H9 (cell line): ENCODE measurements at regions not wholly inside any gene's neighbourhood (a gene's known extent, or its start where the extent isn't known, plus 50 kb on each side); places are given as distances from the start of the nearest gene placed in this dataset.

ENCODE experiments used
- DNase-seq: peaks from one replicate; pipeline ENCODE4 v3.0.0-alpha.2; 2017
- H2AFZ ChIP-seq: one replicate; pipeline ENCODE4 v1.6.1; 2013; ENCODE audit warnings: mild to moderate bottlenecking, low read length, control low read depth, moderate library complexity
- H2AK5ac ChIP-seq: 2 replicates; pipeline ENCODE4 v1.6.1; 2013; ENCODE audit warnings: low read length, control low read depth, mixed read lengths; ENCODE audit not compliant: insufficient read length
- H2BK120ac ChIP-seq: one replicate; pipeline ENCODE4 v1.6.1; 2013; ENCODE audit warnings: low read depth, mild to moderate bottlenecking, low read length, control low read depth, inconsistent platforms; ENCODE audit not compliant: poor library complexity, severe bottlenecking
- H2BK12ac ChIP-seq: 2 replicates; pipeline ENCODE4 v1.6.1; 2013; ENCODE audit warnings: low read length, control low read depth, mixed read lengths, low read depth; ENCODE audit not compliant: insufficient read length
- H2BK15ac ChIP-seq: 2 replicates; pipeline ENCODE4 v1.6.1; 2013; ENCODE audit warnings: low read depth, low read length, control low read depth
- H2BK20ac ChIP-seq: one replicate; pipeline ENCODE4 v1.6.1; 2013; ENCODE audit warnings: low read depth, mild to moderate bottlenecking, low read length, control low read depth, inconsistent platforms; ENCODE audit not compliant: poor library complexity, severe bottlenecking
- H2BK5ac ChIP-seq: 2 replicates; pipeline ENCODE4 v1.6.1; 2013; ENCODE audit warnings: low read length, control low read depth, mixed read lengths; ENCODE audit not compliant: insufficient read length
- H3K14ac ChIP-seq: 2 replicates; pipeline ENCODE4 v1.6.1; 2013; ENCODE audit warnings: low read length, control low read depth; ENCODE audit not compliant: insufficient read depth
- H3K18ac ChIP-seq: 2 replicates; pipeline ENCODE4 v1.6.1; 2013; ENCODE audit warnings: low read depth, mild to moderate bottlenecking, mixed read lengths, low read length, control low read depth; ENCODE audit not compliant: insufficient read length
- H3K23ac ChIP-seq: 2 replicates; pipeline ENCODE4 v1.6.1; 2013; ENCODE audit warnings: low read length, control low read depth, mixed read lengths, low read depth; ENCODE audit not compliant: insufficient read length
- H3K23me2 ChIP-seq: 2 replicates; pipeline ENCODE4 v1.6.1; 2013; ENCODE audit warnings: low read depth, mild to moderate bottlenecking, mixed read lengths, low read length, control low read depth; ENCODE audit not compliant: insufficient read length, poor library complexity, severe bottlenecking
- H3K27ac ChIP-seq: 2 replicates; pipeline ENCODE4 v1.5.1; 2013; ENCODE audit warnings: low read length, control low read depth, mixed read lengths, low read depth; ENCODE audit not compliant: insufficient read length
- H3K27me3 ChIP-seq: 2 replicates; pipeline ENCODE4 v1.6.1; 2013; ENCODE audit warnings: low read length, control low read depth, inconsistent platforms; ENCODE audit not compliant: insufficient read depth
- H3K4ac ChIP-seq: 2 replicates; pipeline ENCODE4 v1.6.1; 2013; ENCODE audit warnings: low read depth, mild to moderate bottlenecking, control low read depth, inconsistent platforms, low read length, moderate library complexity
- H3K4me1 ChIP-seq: 2 replicates; pipeline ENCODE4 v1.6.1; 2013; ENCODE audit warnings: low read length, control low read depth, inconsistent platforms; ENCODE audit not compliant: insufficient read depth
- H3K4me2 ChIP-seq: 2 replicates; pipeline ENCODE4 v1.6.1; 2013; ENCODE audit warnings: low read length, control low read depth, mixed read lengths; ENCODE audit not compliant: insufficient read length, insufficient read depth
- H3K56ac ChIP-seq: 2 replicates; pipeline ENCODE4 v1.6.1; 2013; ENCODE audit warnings: low read depth, mild to moderate bottlenecking, mixed read lengths, low read length, control low read depth; ENCODE audit not compliant: insufficient read length
- H3K79me1 ChIP-seq: 2 replicates; pipeline ENCODE4 v1.6.1; 2013; ENCODE audit warnings: low read depth, mild to moderate bottlenecking, moderate library complexity, low read length, control low read depth, inconsistent platforms; ENCODE audit not compliant: insufficient read depth, poor library complexity, severe bottlenecking
- H3K79me2 ChIP-seq: 2 replicates; pipeline ENCODE4 v1.6.1; 2013; ENCODE audit warnings: low read length, control low read depth, inconsistent platforms; ENCODE audit not compliant: insufficient read depth
- H3K9ac ChIP-seq: 2 replicates; pipeline ENCODE4 v1.6.1; 2013; ENCODE audit warnings: low read length, control low read depth, mixed read lengths; ENCODE audit not compliant: insufficient read length; ENCODE audit errors: extremely low read depth
- H3K9me3 ChIP-seq: one replicate; pipeline ENCODE4 v1.6.1; 2013; ENCODE audit warnings: low read depth, low read length, inconsistent platforms; ENCODE audit not compliant: control insufficient read depth
- H3T11ph ChIP-seq: one replicate; pipeline ENCODE4 v1.6.1; 2013; ENCODE audit warnings: mild to moderate bottlenecking, low read length, control low read depth, inconsistent platforms
- H4K20me1 ChIP-seq: one replicate; pipeline ENCODE4 v1.6.1; 2013; ENCODE audit not compliant: control insufficient read depth, insufficient read length, insufficient read depth
- H4K5ac ChIP-seq: 2 replicates; pipeline ENCODE4 v1.6.1; 2013; ENCODE audit warnings: low read depth, mild to moderate bottlenecking, mixed read lengths, low read length, control low read depth; ENCODE audit not compliant: insufficient read length
- H4K8ac ChIP-seq: replicated peaks from 2 replicates; pipeline ENCODE4 v1.6.1; 2013; ENCODE audit warnings: low read length, control low read depth, mixed read lengths, low read depth; ENCODE audit not compliant: insufficient read length
- H4K91ac ChIP-seq: 2 replicates; pipeline ENCODE4 v1.6.1; 2013; ENCODE audit warnings: low read depth, mild to moderate bottlenecking, moderate library complexity, mixed read lengths, low read length, control low read depth; ENCODE audit not compliant: insufficient read length
- H3K27ac Mint-ChIP-seq, 3 experiments: 2 replicates in 2 of 3; 3 replicates in 1 of 3; pipeline ENCODE4 v1.8.0; 2020 to 2021; ENCODE audit warnings: mixed read lengths in 3 of 3, mild to moderate bottlenecking in 1 of 3, moderate library complexity in 1 of 3
- H3K27me3 Mint-ChIP-seq: 2 replicates; pipeline ENCODE4 v1.8.0; 2021; ENCODE audit warnings: low read depth, mild to moderate bottlenecking, moderate library complexity, mixed read lengths
- H3K36me3 Mint-ChIP-seq, 3 experiments: 2 replicates in 2 of 3; 3 replicates in 1 of 3; pipeline ENCODE4 v1.8.0; 2020 to 2021; ENCODE audit warnings: low read depth in 3 of 3, mixed read lengths in 3 of 3; ENCODE audit not compliant: insufficient read depth in 1 of 3
- H3K4me1 Mint-ChIP-seq, 2 experiments: 2 replicates each; pipeline ENCODE4 v1.8.0; 2020; ENCODE audit warnings: mixed read lengths in 2 of 2
- H3K4me3 Mint-ChIP-seq, 2 experiments: 2 replicates in 1 of 2; 3 replicates in 1 of 2; pipeline ENCODE4 v1.8.0; 2020 to 2021; ENCODE audit warnings: mild to moderate bottlenecking in 2 of 2, mixed read lengths in 2 of 2, moderate library complexity in 1 of 2
- H3K9me3 Mint-ChIP-seq, 2 experiments: 2 replicates in 1 of 2; 3 replicates in 1 of 2; pipeline ENCODE4 v1.8.0; 2020; ENCODE audit warnings: mild to moderate bottlenecking in 2 of 2, mixed read lengths in 2 of 2, moderate library complexity in 1 of 2
- CTCF ChIP-seq: fragments of 200-600 bp; sonication (generic); conservative IDR thresholded peaks from 3 replicates; pipeline ENCODE4 v1.8.0; 2021; ENCODE audit warnings: antibody characterized with exemption, mild to moderate bottlenecking
- WGBS: extraction: QIAGEN DNeasy Blood & Tissue Kit; methylation state at CpG from one replicate; pipeline ENCODE4 v1.1.7; 2013; ENCODE audit warnings: missing lambda C conversion rate, low lambda C conversion rate, mixed read lengths; ENCODE audit not compliant: insufficient read length; ENCODE audit errors: extremely low coverage; 5-methylcytosine and 5-hydroxymethylcytosine counted together

- Histone ChIP-seq H2BK15ac (no peak overlapping the region), H3K79me1 (no peaks in the 10 kb centered on the region), H2BK120ac (no peak overlapping the region), H4K91ac (no peak overlapping the region), H3K14ac (no peak overlapping the region), H3K9me3 (no peaks in the 10 kb centered on the region), H2BK12ac (no peak overlapping the region), H4K20me1 (no peaks in the 10 kb centered on the region), H2BK5ac (no peak overlapping the region), H3K9ac (no peak overlapping the region), H2AK5ac (no peak overlapping the region), H3K4me1 (no peaks in the 10 kb centered on the region), H3K23ac (no peak overlapping the region), H3K56ac (no peak overlapping the region), H4K8ac (no peak overlapping the region), H3K23me2 (no peaks in the 10 kb centered on the region), H2BK20ac (no peak overlapping the region), H3K4me2 (no peak overlapping the region), H3T11ph (no peak overlapping the region), H3K27ac (no peak overlapping the region), H3K79me2 (no peaks in the 10 kb centered on the region), H3K27me3 (no peaks in the 10 kb centered on the region), H3K18ac (no peak overlapping the region), H3K4ac (no peak overlapping the region), H2AFZ (no peak overlapping the region), H4K5ac (no peak overlapping the region)
- Mint-ChIP-seq H3K9me3 (peaks cover 3 to 5% of the 10 kb centered on the region in 2 experiments; a peak in 4 of 5 replicates), H3K27me3 (peaks cover 7% of the 10 kb centered on the region), H3K4me1 (peaks cover 6 to 10% of the 10 kb centered on the region in 2 experiments), H3K36me3 (peaks cover 0 to 5% (median 0%) of the 10 kb centered on the region in 3 experiments; a peak in 3 of 7 replicates), H3K4me3 (no peak overlapping the region), H3K27ac (no peak overlapping the region)
- no peak for TF ChIP-seq CTCF
- no peak for DNase-seq
- WGBS = no CpG with 5 or more reads among the region's 7 CpGs
Observed at GRCh38 chr2:2640371-2640770, 309.3 kb upstream of the MYT1L start.
